ENCODE measurements at regions not wholly inside any gene's neighbourhood (a gene's known extent, or its start where the extent isn't known, plus 50 kb on each side); places are given as distances from the start of the nearest gene placed in this dataset.

GRCh38 chr3:132822266-132822665, 100.1 kb upstream of the NPHP3 start:
- no peak overlapping the region for H3K4me3 ChIP-seq (ENCODE audit: low read depth, low read length)
- DNase-seq (ENCODE audit: low read depth), result no peak
- no peak for TF ChIP-seq CTCF (IDR thresholded peaks at IDR 0.05; ENCODE audit: insufficient read depth, low read depth, low read length, missing control alignments)

- DNase-seq (ENCODE audit: low read depth), result no peak
- H3K4me3 ChIP-seq (ENCODE audit: low read depth, low read length), result no peak overlapping the region
- TF ChIP-seq CTCF (IDR thresholded peaks at IDR 0.05; ENCODE audit: insufficient read depth, low read depth, low read length, missing control alignments), result no peak
Observed at GRCh38 chr3:132821314-132821713, 99.1 kb upstream of the NPHP3 start.

- no peak for DNase-seq (ENCODE audit: low read depth)
- TF ChIP-seq CTCF (IDR thresholded peaks at IDR 0.05; ENCODE audit: insufficient read depth, low read depth, low read length, missing control alignments), result no peak
- H3K4me3 ChIP-seq (ENCODE audit: low read depth, low read length), result no peak overlapping the region
Observed at GRCh38 chr3:132818251-132818650, 96.0 kb upstream of the NPHP3 start.

GRCh38 chr3:132817646-132818177, 95.5 kb upstream of the NPHP3 start:
- no peak for DNase-seq (ENCODE audit: low read depth)
- TF ChIP-seq CTCF (IDR thresholded peaks at IDR 0.05; ENCODE audit: insufficient read depth, low read depth, low read length, missing control alignments), result no peak
- no peak overlapping the region for H3K4me3 ChIP-seq (ENCODE audit: low read depth, low read length)

- no peak for TF ChIP-seq CTCF (IDR thresholded peaks at IDR 0.05; ENCODE audit: insufficient read depth, low read depth, low read length, missing control alignments)
- H3K4me3 ChIP-seq (ENCODE audit: low read depth, low read length), result no peak overlapping the region
- no peak for DNase-seq (ENCODE audit: low read depth)
Observed at GRCh38 chr3:132805071-132805470, 82.9 kb upstream of the NPHP3 start.

GRCh38 chr3:132804498-132804897, 82.3 kb upstream of the NPHP3 start:
- H3K4me3 ChIP-seq (ENCODE audit: low read depth, low read length), result no peak overlapping the region
- no peak for TF ChIP-seq CTCF (IDR thresholded peaks at IDR 0.05; ENCODE audit: insufficient read depth, low read depth, low read length, missing control alignments)
- no peak for DNase-seq (ENCODE audit: low read depth)

GRCh38 chr3:132803889-132804288, 81.7 kb upstream of the NPHP3 start:
- no peak for DNase-seq (ENCODE audit: low read depth)
- no peak overlapping the region for H3K4me3 ChIP-seq (ENCODE audit: low read depth, low read length)
- no peak for TF ChIP-seq CTCF (IDR thresholded peaks at IDR 0.05; ENCODE audit: insufficient read depth, low read depth, low read length, missing control alignments)
